Activated CD4-positive, alpha-beta memory T cell treated with anti-CD3 and anti-CD28 coated beads, Interleukin-2, amount 10 ng/mL, durations not matched to agents 7 days and 5 days (primary cell): ENCODE measurements at regions not wholly inside any gene's neighbourhood (a gene's known extent, or its start where the extent isn't known, plus 50 kb on each side); places are given as distances from the start of the nearest gene placed in this dataset.

Experiments
- CTCF ChIA-PET: fragments of 350-600 bp; sonication (Branson Sonifier 250); formaldehyde crosslinking; loops from one replicate; lab custom pipeline; 2021; ENCODE audit warnings: antibody characterized with exemption, inconsistent platforms; lab: Charles Lee
- POLR2A ChIA-PET: fragments of 350-600 bp; sonication (Branson Sonifier 250); formaldehyde crosslinking; loops from one replicate; lab custom pipeline; 2021; ENCODE audit warnings: antibody characterized with exemption; lab: Charles Lee
- DNase-seq: peaks from one replicate; pipeline ENCODE4 v3.0.0-alpha.2; 2020
- H3K27ac Mint-ChIP-seq: one replicate; pipeline ENCODE4 v1.8.0; 2021; ENCODE audit warnings: mild to moderate bottlenecking, mixed read lengths
- H3K27me3 Mint-ChIP-seq: one replicate; pipeline ENCODE4 v1.8.0; 2021; ENCODE audit warnings: mixed read lengths
- H3K36me3 Mint-ChIP-seq: one replicate; pipeline ENCODE4 v1.8.0; 2021; ENCODE audit warnings: low read depth, mixed read lengths
- H3K4me1 Mint-ChIP-seq: one replicate; pipeline ENCODE4 v1.8.0; 2021; ENCODE audit warnings: mixed read lengths
- H3K4me3 Mint-ChIP-seq: one replicate; pipeline ENCODE4 v1.8.0; 2021; ENCODE audit warnings: mild to moderate bottlenecking, mixed read lengths
- H3K9me3 Mint-ChIP-seq: one replicate; pipeline ENCODE4 v1.8.0; 2021; ENCODE audit warnings: mixed read lengths

- Mint-ChIP-seq H3K27me3 (peaks cover 2% of the 10 kb centered on the region), H3K36me3 (no peaks in the 10 kb centered on the region), H3K4me1 (no peaks in the 10 kb centered on the region), H3K9me3 (peaks cover 2% of the 10 kb centered on the region), H3K4me3 (no peak overlapping the region), H3K27ac (no peak overlapping the region)
- ChIA-PET CTCF (no interaction called here), POLR2A (no interaction called here)
- no peak for DNase-seq
These were observed 132.2 kb upstream of the PLET1 start for GRCh38 chr11:112392904-112393303.

DNA sequence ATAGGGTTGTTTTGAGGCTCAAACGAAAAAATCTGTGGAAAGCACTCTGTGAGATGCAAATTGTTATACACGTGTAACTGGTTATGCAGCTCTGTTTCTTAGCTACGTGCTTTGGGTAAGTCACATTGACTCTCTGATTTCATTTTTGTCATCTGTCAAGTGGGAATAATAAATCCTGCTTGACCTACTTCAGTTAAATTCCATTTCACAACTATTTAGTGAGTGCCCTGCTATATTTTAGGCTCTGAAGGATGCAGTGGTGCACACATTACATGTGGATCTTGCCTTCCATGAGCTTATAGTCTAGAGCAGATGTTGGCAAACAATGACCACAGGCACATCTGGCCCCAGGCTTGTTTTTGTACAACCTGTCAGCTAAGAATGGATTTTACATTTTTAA, 133.6 kb upstream of the PLET1 start:
- Mint-ChIP-seq H3K27ac (no peak overlapping the region), H3K9me3 (no peaks in the 10 kb centered on the region), H3K36me3 (no peaks in the 10 kb centered on the region), H3K4me1 (no peaks in the 10 kb centered on the region), H3K27me3 (no peaks in the 10 kb centered on the region), H3K4me3 (no peak overlapping the region)
- ChIA-PET POLR2A (no interaction called here), CTCF (no interaction called here)
- no peak for DNase-seq

DNA sequence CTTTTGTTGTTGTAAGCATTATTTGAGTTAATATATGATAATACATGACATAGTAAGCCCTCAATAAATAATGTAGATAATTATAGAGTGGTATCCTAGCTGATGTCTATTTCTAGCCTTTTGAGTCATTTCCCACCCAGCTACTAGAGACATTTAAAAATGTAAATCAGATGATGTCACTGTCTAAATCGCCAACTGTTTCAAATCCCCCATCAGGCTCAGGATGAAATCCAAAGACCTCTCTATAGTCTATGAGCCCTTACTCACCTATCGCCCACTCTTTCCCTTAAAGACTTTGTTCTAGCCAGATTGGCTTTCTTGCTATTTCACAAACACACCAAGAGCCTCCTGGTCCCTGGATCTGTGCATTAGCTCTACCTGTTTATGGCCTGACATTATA, 135.4 kb upstream of the PLET1 start:
- no peaks in the 10 kb centered on the region for H3K27me3 Mint-ChIP-seq
- H3K36me3 Mint-ChIP-seq: no peaks in the 10 kb centered on the region
- H3K27ac Mint-ChIP-seq: no peak overlapping the region
- ChIA-PET CTCF (no interaction called here), POLR2A (no interaction called here)
- H3K9me3 Mint-ChIP-seq: no peaks in the 10 kb centered on the region
- DNase-seq: no peak
- no peak overlapping the region for H3K4me3 Mint-ChIP-seq
- H3K4me1 Mint-ChIP-seq: no peaks in the 10 kb centered on the region

DNA sequence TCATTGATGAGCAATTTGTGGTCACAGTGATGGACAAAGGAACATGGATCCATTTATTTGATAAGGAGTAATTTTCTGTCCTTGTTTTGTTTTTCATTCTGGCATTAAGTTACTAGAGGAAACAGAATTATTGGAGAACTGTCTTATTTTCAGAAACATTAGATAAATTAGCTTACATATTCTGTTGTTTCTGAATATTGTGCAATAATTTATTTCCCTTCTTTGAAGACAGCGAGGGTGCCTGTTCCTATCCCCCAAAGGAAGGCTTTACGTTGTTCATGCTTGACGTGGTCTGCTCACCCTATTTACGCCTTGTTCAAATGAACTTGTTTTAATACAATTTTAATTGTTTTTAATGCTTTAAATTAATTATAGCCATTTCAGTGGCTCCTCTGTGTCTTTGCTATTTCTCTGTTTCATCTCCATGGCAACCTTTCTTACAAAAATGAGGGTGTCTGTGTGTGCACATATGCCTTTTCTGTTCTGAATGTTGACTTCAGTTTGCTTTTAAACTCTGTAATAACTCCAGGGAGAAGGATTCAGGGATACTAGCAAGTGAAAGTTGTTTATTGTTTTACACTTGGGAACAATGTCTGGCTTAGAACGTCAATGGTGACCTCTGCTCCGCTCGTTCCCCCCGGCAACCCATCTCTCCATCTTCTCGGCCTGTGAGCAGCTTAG, 138.3 kb upstream of the PLET1 start:
- Mint-ChIP-seq H3K4me1 (no peaks in the 10 kb centered on the region), H3K27me3 (no peaks in the 10 kb centered on the region), H3K9me3 (no peaks in the 10 kb centered on the region), H3K27ac (no peak overlapping the region), H3K4me3 (no peak overlapping the region), H3K36me3 (no peaks in the 10 kb centered on the region)
- DNase-seq: no peak
- POLR2A ChIA-PET: no interaction called here
- CTCF ChIA-PET: no interaction called here

GRCh38 chr11:112400476-112401014, 139.9 kb upstream of the PLET1 start:
- Mint-ChIP-seq H3K4me3 (no peak overlapping the region), H3K4me1 (no peaks in the 10 kb centered on the region), H3K9me3 (no peaks in the 10 kb centered on the region), H3K27me3 (no peaks in the 10 kb centered on the region), H3K27ac (no peak overlapping the region), H3K36me3 (no peaks in the 10 kb centered on the region)
- POLR2A ChIA-PET: no interaction called here
- no peak for DNase-seq
- CTCF ChIA-PET: no interaction called here

DNA sequence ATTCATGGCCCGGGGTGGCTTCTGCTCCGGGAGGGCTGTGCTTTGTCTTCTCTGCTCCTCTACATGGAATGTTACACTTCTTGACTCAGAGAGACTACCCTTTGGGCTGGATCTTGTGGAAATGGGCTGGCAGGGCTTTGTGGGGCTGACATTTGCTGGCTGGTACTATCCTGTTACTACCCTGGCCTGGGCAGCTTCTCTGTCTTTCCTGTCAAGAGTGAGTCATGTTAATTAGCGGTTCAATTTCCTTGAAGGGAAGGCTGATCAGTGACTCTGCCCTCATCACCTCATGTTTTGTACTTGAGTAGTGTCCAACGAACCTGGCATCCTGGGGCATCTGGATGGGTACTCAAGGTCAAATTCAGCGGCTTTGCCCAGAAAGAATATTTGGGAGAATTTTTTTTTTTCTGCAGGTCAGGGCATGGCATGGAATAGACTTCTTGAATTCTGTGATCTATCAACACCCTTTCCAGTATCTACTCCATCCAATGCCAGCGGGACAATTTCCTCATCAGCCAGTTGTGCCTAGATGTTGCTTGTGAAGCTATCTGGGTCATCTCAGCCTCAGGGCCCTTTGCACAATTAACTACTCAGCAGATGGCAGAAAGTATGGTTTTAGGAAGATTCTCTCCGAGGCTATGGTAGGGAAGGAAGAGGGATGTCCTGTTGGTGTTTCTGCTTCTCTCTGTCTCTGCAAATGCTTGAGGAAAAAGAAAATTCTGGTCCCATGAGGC, 140.5 kb upstream of the PLET1 start:
- no peaks in the 10 kb centered on the region for H3K36me3 Mint-ChIP-seq
- CTCF ChIA-PET: no interaction called here
- POLR2A ChIA-PET: no interaction called here
- no peak overlapping the region for H3K27ac Mint-ChIP-seq
- no peaks in the 10 kb centered on the region for H3K9me3 Mint-ChIP-seq
- H3K4me1 Mint-ChIP-seq: no peaks in the 10 kb centered on the region
- H3K27me3 Mint-ChIP-seq: no peaks in the 10 kb centered on the region
- H3K4me3 Mint-ChIP-seq: no peak overlapping the region
- no peak for DNase-seq

DNA sequence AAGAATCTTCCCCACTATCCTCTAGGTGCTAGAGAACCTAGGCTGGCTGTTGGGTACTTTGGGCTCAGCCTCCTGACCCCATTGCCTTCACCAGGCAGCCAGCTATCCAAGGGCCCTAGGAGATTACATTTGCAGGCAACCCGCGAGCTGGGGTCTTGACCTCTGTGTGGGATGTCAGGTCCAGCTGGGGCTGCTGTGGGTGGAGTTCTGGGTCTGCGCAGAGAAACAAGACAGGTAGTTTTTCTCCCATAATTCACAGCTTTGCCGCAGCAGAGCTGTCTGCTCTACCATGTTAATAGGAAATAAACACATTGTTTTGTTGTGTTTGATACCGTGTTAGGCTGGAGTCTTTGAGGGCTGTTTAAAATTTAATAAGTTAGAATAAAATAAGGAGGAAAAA, 142.8 kb upstream of the PLET1 start:
- no peaks in the 10 kb centered on the region for H3K27me3 Mint-ChIP-seq
- H3K4me3 Mint-ChIP-seq: no peak overlapping the region
- no peak overlapping the region for H3K27ac Mint-ChIP-seq
- no peaks in the 10 kb centered on the region for H3K9me3 Mint-ChIP-seq
- no peak for DNase-seq
- CTCF ChIA-PET: no interaction called here
- no peaks in the 10 kb centered on the region for H3K4me1 Mint-ChIP-seq
- no peaks in the 10 kb centered on the region for H3K36me3 Mint-ChIP-seq
- POLR2A ChIA-PET: no interaction called here

GRCh38 chr11:112404112-112404511, 143.5 kb upstream of the PLET1 start:
- no peak overlapping the region for H3K4me3 Mint-ChIP-seq
- H3K27ac Mint-ChIP-seq: no peak overlapping the region
- no peaks in the 10 kb centered on the region for H3K9me3 Mint-ChIP-seq
- ChIA-PET CTCF (no interaction called here), POLR2A (no interaction called here)
- H3K4me1 Mint-ChIP-seq: no peaks in the 10 kb centered on the region
- H3K36me3 Mint-ChIP-seq: no peaks in the 10 kb centered on the region
- no peaks in the 10 kb centered on the region for H3K27me3 Mint-ChIP-seq
- no peak for DNase-seq

GRCh38 chr11:112408517-112408916, 147.9 kb upstream of the PLET1 start:
- CTCF ChIA-PET: no interaction called here
- peaks cover 5% of the 10 kb centered on the region for H3K4me1 Mint-ChIP-seq

GRCh38 chr11:112410325-112410724, 149.7 kb upstream of the PLET1 start:
- peaks cover under 1% of the 10 kb centered on the region for H3K27me3 Mint-ChIP-seq
- ChIA-PET CTCF (no interaction called here), POLR2A (no interaction called here)
- H3K4me1 Mint-ChIP-seq: peaks cover 5% of the 10 kb centered on the region
- no peaks in the 10 kb centered on the region for H3K36me3 Mint-ChIP-seq
- no peak overlapping the region for H3K4me3 Mint-ChIP-seq
- H3K9me3 Mint-ChIP-seq: peaks cover 11% of the 10 kb centered on the region
- no peak for DNase-seq
- H3K27ac Mint-ChIP-seq: no peak overlapping the region

More at GRCh38 chr11:112408517-112408916, 147.9 kb upstream of the PLET1 start:
- POLR2A ChIA-PET: no interaction called here
- Mint-ChIP-seq H3K4me3 (no peak overlapping the region), H3K27me3 (no peaks in the 10 kb centered on the region), H3K36me3 (no peaks in the 10 kb centered on the region), H3K27ac (no peak overlapping the region), H3K9me3 (peaks cover 10% of the 10 kb centered on the region)
- DNase-seq: no peak

GRCh38 chr11:112412383-112412782, 151.7 kb upstream of the PLET1 start:
- POLR2A ChIA-PET: no interaction called here
- no peaks in the 10 kb centered on the region for H3K36me3 Mint-ChIP-seq
- no peak overlapping the region for H3K27ac Mint-ChIP-seq
- H3K9me3 Mint-ChIP-seq: peaks cover 11% of the 10 kb centered on the region
- H3K27me3 Mint-ChIP-seq: peaks cover 8% of the 10 kb centered on the region
- CTCF ChIA-PET: no interaction called here
- no peak for DNase-seq
- H3K4me1 Mint-ChIP-seq: peaks cover 7% of the 10 kb centered on the region
- H3K4me3 Mint-ChIP-seq: no peak overlapping the region

DNA sequence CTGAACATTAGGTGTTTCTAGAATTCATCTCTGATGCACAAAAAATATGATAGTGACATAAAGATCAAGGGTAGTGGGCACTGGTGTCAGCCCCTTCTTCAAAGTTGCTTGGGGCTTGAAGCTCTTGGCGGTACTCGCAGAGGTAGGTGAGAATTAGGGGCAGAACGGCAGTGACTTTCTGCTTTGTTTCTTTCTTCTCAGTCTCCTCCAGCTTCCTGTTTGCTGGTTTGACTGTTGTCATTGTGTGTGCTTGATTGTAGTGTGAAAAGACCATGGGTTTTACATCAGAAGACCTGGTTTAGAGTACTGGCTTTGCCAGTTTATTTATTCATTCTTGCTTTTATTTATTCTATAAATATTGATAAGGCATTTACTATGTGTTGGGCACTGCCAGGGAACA, 156.7 kb upstream of the PLET1 start:
- H3K27ac Mint-ChIP-seq: no peak overlapping the region
- DNase-seq: no peak

DNA sequence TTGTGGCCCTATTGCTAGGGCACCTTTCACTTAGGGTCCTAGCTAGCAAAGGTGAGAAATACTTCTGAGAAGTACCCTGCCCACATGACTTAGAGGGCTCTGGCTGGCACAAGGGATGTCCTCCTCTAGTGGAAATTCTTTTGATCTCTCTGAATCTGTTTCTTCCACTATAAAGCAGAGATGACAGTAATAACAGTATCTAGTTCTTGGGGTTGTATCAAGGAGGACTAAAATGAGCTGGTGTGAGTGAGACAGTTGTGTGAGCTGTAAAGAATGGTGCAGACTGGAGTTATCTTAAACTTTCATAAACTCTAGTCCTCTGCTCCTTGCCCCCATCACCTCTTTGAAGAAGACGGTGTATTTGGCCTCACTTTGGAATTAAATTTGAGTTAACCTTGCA, 157.8 kb upstream of the PLET1 start:
- Mint-ChIP-seq H3K4me3 (no peak overlapping the region), H3K27me3 (peaks cover 19% of the 10 kb centered on the region), H3K9me3 (peaks cover 2% of the 10 kb centered on the region), H3K36me3 (no peaks in the 10 kb centered on the region), H3K27ac (no peak overlapping the region), H3K4me1 (peaks cover 2% of the 10 kb centered on the region)
- CTCF ChIA-PET: no interaction called here
- POLR2A ChIA-PET: no interaction called here
- DNase-seq: no peak

More for the DNA sequence above, 156.7 kb upstream of the PLET1 start:
- POLR2A ChIA-PET: no interaction called here
- no peaks in the 10 kb centered on the region for H3K36me3 Mint-ChIP-seq
- peaks cover 3% of the 10 kb centered on the region for H3K9me3 Mint-ChIP-seq
- peaks cover 2% of the 10 kb centered on the region for H3K4me1 Mint-ChIP-seq
- CTCF ChIA-PET: no interaction called here
- peaks cover 19% of the 10 kb centered on the region for H3K27me3 Mint-ChIP-seq
- H3K4me3 Mint-ChIP-seq: no peak overlapping the region

GRCh38 chr11:112421879-112422278, 161.2 kb upstream of the PLET1 start:
- no peak for DNase-seq
- H3K9me3 Mint-ChIP-seq: no peaks in the 10 kb centered on the region
- POLR2A ChIA-PET: no interaction called here
- CTCF ChIA-PET: no interaction called here
- no peaks in the 10 kb centered on the region for H3K36me3 Mint-ChIP-seq
- no peak overlapping the region for H3K27ac Mint-ChIP-seq
- no peak overlapping the region for H3K4me3 Mint-ChIP-seq
- H3K27me3 Mint-ChIP-seq: peaks cover 12% of the 10 kb centered on the region
- H3K4me1 Mint-ChIP-seq: peaks cover 2% of the 10 kb centered on the region
